T-helper 2 cell (primary cell): ENCODE measurements at regions not wholly inside any gene's neighbourhood (a gene's known extent, or its start where the extent isn't known, plus 50 kb on each side); places are given as distances from the start of the nearest gene placed in this dataset.
"Not testable (repeated sequence)": the region's sequence is repeated elsewhere in the genome, so short reads cannot be mapped to it uniquely, and the experiment has no call there.

ENCODE experiments used
- DNase-seq, 5 experiments: peaks; one replicate each; pipeline versions ENCODE4 v3.0.0 to v3.0.0-alpha.2; 2012 to 2022

DNA sequence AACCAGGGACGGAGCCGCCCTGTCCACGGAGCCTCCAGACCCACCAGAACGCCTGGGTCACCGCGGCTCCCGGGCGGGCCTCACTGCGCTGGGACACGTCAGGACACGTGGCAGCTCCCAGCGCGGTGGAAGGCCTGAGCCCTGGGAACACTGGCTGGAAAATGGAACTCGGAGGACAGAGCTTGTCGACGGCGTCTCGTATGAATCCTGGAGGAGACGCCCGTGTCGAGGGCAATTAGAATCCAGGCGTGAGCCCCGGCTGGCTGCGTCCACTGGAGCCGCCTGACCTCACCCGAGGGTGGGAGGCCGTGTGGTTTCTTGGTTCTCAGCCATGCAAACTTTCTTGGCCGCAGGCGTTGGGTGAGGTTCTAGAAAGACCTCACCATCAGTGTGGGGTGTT lies 173.9 kb downstream of the LAT start:
- DNase-seq: no peak

GRCh38 chr16:29158031-29158784 lies 173.4 kb downstream of the LAT start:
- not testable (repeated sequence) for DNase-seq

DNA sequence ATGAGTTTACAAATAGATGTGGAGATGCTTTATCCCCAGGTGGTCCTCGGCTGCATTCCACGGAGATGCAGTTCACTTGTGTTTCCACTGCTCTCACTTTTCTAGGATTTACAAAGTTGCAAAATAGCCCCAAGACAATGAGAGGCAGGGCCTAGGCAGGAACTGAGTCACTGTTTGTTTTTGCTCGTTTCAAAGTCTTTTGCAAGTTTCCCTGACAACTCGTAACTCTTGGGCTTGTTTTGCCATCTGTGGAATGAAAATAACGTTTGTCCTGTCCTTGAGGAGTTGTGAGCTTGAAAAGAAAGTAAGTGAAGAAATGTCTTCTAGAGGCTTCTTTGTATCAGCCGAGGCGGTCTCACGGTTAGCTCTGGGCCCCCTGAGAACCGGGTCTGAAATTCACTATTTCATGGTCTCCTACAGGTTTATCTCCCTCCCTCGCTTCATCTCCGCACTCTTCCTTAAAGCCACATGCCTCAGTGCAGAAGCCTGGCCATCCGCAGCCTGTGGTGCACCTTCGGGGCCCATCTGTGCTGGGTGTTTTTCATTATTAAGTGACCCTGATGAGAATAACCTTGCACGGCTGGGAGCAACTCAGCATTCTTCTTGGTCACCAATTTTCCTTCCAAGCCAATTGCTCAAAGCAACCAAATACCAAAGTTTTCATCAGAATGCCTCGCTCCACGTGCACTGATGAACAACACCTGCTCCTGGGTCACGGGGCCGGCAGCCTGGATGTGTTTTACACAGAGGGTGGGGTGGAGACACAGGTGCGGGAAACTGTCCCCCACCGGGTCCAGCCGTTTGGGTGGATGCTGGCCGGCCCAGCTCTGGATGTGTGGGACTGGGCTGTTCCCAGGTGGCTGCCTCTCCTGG lies 172.4 kb downstream of the LAT start:
- DNase-seq: not testable (repeated sequence)

GRCh38 chr16:29156511-29156910 lies 171.7 kb downstream of the LAT start:
- no peak for DNase-seq

DNA sequence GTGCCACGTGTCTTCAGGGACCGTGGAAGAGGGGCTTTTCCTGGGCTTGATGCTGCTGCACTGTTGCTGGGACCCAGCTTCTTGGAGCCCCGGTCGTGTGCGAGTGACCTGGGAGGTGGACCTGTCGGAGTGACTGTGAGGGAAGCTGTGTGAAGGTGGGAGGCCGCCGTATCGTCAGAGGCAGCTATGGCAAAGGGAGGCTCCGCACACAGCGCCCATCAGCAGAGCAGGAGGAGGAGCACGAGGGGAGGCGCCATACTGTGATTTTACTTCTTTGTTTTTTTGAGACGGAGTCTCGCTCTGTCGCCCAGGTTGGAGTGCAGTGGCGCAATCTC lies 171.0 kb downstream of the LAT start:
- DNase-seq: not testable (repeated sequence)

GRCh38 chr16:29155131-29155865 lies 170.4 kb downstream of the LAT start:
- not testable (repeated sequence) for DNase-seq

- no peak for DNase-seq
Observed at GRCh38 chr16:29154676-29155121, 169.8 kb downstream of the LAT start.

GRCh38 chr16:29154088-29154487 lies 169.2 kb downstream of the LAT start:
- DNase-seq: no peak

GRCh38 chr16:29153307-29153706 lies 168.5 kb downstream of the LAT start:
- DNase-seq: not testable (repeated sequence)

DNA sequence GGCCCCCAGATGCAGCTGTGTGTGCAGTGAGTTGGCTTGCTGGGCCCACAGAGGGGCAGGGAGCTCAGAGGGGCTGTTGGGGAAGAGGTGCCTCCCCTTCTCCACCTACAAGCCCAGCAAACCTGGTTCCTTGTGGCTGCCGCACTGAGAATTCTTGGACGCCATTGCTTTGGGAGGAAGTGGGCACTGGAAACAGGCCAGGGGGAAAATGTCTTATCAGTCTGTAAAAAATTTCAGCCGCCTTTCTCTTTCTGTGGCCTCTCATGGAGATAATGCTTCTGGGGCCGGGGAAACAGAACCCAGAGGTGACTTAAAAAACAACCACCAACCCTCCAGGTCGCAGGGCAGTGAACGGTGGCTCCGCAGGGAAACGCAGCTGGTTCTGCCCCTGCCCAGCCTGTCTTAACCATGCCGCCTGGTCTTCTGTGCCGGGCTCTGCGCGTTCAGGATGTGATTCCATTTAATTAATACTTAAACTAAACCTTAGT lies 167.7 kb downstream of the LAT start:
- DNase-seq: not testable (repeated sequence)

- no peak for DNase-seq
Observed at GRCh38 chr16:29151317-29151716, 166.5 kb downstream of the LAT start.

DNA sequence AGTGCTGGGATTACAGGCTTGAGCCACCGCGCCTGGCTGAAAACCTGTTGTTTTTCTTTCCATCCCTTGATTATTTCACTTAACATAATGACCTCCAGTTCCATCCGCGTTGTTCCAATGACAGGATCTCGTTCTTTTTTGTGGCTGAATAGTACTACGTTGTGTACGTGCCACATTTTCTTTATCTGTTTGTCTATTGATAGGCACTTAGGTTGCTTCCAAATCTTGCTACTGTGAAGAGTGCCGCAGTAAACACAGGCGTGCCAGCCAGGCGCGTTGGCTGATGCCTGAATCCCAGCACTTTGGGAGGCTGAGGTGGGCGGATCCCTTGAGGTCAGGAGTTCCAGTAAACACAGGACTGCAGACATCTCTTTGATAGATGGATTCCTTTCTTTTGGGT lies 165.1 kb downstream of the LAT start:
- not testable (repeated sequence) for DNase-seq

DNA sequence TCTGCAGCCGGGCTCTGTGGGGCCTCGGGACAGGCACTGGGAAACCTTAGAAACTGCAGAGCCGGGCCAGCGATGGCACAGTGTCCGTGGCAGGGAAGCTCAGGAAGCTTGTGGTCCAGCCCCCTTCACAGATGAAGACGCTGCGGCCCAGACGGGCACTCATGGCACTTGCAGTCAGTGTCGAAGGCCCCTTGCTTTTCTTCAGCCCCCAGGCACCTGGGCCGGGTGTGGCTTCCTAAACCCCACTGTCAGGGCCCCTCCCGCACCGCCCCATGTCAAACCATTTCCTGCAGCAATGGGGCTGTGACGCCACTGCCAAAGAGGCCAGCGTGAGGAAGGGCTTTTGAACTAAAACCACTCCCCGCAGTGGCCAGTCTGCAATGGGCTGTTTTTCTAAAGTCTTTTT lies 164.0 kb downstream of the LAT start:
- peak; percentile 31 to 88 (median 75) for DNase-seq

GRCh38 chr16:29148131-29148691 lies 163.4 kb downstream of the LAT start:
- DNase-seq: peak in 1 of 5 experiments; percentile 26

GRCh38 chr16:29147710-29148109 lies 162.9 kb downstream of the LAT start:
- DNase-seq: not testable (repeated sequence)

- not testable (repeated sequence) for DNase-seq
Observed at GRCh38 chr16:29146808-29147643, 162.2 kb downstream of the LAT start.

GRCh38 chr16:29146266-29146665 lies 161.4 kb downstream of the LAT start:
- DNase-seq: no peak

GRCh38 chr16:29145486-29146225 lies 160.8 kb downstream of the LAT start:
- DNase-seq: not testable (repeated sequence)

DNA sequence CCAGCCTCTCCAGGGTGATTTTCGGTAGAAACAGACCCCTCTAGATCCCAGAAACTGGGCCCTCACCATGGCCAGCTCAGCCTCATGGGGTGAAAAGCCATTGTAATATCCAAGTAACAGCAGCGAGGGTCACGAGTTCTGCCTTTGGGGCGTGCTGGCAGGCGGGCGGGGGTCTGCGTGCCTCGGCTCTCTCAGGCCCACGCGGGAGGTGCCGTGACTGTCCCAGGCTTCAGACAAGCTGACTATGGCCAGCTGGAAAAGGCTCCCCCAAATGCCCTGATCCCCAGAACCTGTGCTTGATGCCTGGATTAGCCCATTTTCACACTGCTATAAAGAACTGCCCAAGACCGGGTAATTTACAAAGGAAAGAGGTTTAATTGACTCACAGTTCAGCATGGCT lies 160.2 kb downstream of the LAT start:
- not testable (repeated sequence) for DNase-seq

DNA sequence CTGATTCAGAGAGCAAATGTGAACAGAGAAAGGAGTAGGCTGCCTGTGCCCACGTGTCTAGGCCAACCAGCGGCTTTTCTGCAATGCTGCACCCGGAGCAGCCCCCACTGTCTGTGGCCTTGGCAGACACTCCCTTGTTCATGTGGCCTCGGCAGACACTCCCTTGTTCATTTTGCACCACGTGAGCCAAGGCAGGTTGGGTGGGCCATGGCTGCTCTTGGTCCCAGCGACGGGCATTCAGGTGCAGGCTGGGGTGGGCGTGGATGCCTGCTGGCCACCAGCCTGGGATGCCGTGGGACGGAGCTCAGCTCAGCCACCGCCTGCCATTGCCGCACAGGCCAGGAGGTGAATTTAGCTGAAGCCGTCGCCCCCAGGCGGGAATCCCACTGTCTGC lies 159.8 kb downstream of the LAT start:
- DNase-seq: not testable (repeated sequence)
